ENCODE measurements at regions not wholly inside any gene's neighbourhood (a gene's known extent, or its start where the extent isn't known, plus 50 kb on each side); places are given as distances from the start of the nearest gene placed in this dataset.

DNA sequence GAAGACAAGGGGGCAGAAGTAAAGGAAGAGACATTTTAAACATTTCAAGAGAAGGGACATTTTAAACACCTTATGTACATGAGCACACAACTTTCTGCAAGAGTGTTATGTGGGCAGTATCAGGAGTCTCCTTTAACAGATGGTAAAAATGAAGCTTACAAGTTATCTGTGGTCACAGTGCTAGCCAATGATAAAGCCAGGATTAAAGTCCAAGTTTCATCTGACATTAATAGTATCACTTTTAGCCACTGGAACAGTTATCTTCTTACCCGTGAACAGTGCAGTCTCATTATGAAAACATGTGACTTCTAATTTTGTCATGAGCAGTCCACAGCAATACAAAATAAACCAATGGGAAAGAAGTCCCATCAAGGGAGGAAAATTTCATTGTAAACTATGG, 627.9 kb upstream of the AGA start:
- no peak for TF ChIP-seq EZH2 (IDR thresholded peaks at IDR 0.05; ENCODE audit: insufficient read depth, low read length)
- TF ChIP-seq CTCF (IDR thresholded peaks at IDR 0.05; ENCODE audit: insufficient read depth, low read depth, low read length) = no peak
